Skeletal muscle cell (primary cell): ENCODE measurements at regions not wholly inside any gene's neighbourhood (a gene's known extent, or its start where the extent isn't known, plus 50 kb on each side); places are given as distances from the start of the nearest gene placed in this dataset.
"Not testable (repeated sequence)": the region's sequence is repeated elsewhere in the genome, so short reads cannot be mapped to it uniquely, and the experiment has no call there.

Experiments
- DNase-seq: peaks from one replicate; pipeline ENCODE4 v3.0.0-alpha.2; 2010; ENCODE audit warnings: low read depth
- H3K4me3 ChIP-seq: 2 replicates; pipeline ENCODE4 v1.5.1; 2011; ENCODE audit warnings: low read depth, mild to moderate bottlenecking, control low read depth, low read length, moderate library complexity

DNA sequence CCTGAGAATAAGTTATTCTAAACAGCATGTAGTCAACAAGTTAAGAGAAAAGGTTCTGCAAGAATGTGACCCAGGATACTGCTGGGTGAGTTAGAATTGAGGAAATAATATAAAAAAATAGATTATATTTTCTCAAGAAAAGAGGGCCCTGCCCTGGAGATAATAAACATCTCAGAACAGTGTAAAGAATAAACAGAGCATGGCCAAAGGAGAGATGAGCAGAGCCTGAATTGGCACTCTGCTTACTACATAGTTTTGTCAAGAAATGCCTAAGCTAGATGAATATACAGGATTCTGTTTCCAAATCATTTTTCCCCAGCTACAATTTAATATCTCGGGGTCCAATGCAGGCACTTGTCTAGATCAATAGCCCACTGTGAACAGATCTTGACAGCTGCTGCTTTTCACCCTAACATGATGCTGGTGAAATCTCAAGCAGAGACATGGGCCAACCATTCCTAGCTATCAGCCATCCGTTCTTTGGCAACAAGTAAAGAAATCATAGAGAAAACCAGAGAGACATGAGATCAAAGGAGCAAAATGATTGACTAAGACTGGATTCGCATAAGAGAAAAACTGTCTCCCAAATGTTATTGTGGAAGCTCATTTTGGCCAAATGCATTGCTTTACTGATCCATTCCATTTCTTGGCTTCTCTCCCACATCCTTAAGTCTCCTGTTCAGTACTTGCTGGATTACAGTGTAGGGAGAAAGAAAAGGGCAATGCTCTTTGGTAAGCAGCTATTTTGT is 173.2 kb downstream of the PRELID2 start:
- no peak for DNase-seq
- no peak overlapping the region for H3K4me3 ChIP-seq

DNA sequence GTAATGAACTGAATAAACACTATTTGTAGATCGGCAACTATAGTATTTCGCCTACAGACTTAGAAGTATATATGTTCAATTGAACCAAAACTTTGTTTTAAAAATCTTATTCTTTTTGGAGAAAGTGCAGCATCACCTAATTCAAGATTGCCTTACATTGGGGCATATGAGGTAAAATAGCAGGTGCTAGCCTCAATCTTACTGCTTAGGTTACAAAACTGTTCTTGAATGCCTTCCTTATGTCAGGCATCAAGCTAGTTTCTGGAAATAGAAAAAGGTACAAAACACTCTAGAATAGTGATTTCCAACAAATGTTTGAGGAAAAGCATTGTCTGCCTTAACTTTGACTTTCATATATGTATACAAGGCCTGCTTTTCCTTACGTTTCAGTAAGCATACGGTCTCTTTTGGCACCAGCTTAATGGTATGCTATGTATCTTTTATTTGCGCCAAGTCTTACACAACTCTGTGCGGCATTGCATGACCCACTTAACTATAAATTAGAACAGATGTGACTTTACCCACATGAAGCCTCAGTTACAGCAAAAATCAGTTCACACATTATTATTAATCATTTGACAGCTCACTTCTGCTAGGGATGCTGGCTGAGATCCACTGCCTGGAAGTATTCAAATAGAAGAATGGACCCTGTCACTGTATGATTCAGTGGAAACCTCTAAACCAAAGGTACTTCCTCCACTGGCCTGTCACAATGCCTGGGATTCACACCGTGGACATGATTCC is 174.1 kb downstream of the PRELID2 start:
- no peak overlapping the region for H3K4me3 ChIP-seq
- peak; percentile 43 for DNase-seq

DNA sequence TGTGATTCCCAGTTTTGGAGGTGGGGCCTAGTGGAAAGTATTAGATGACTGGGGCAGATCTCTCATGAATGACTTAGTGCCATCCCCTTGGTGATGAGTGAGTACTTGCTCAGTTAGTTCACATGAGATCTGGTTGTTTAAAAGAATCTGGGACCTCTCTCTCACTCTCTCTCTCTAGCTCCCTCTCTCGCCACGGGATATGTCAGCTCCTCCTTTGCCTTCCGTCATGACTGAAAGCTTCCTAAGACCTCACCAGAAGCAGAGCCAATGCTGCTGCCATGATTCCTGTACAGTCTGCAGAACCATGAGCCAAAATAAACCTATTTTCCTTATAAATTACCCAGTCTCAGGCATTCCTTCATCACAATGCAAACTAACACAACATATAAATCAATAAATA is 176.7 kb downstream of the PRELID2 start:
- H3K4me3 ChIP-seq = no peak overlapping the region
- no peak for DNase-seq

DNA sequence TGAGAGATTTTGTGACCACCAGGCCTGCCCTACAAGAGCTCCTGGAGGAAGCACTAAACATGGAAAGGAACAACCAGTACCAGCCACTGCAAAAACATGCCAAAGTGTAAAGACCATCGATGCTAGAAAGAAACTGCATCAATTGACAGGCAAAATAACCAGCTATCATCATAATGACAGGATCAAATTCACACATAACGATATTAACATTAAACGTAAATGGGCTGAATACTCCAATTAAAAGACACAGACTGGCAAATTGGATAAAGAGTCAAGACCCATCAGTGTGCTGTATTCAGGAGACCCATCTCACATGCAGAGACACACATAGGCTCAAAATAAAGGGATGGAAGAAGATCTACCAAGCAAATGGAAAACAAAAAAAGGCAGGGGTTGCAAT is 182.4 kb downstream of the PRELID2 start:
- H3K4me3 ChIP-seq, DNase-seq: not testable (repeated sequence)

DNA sequence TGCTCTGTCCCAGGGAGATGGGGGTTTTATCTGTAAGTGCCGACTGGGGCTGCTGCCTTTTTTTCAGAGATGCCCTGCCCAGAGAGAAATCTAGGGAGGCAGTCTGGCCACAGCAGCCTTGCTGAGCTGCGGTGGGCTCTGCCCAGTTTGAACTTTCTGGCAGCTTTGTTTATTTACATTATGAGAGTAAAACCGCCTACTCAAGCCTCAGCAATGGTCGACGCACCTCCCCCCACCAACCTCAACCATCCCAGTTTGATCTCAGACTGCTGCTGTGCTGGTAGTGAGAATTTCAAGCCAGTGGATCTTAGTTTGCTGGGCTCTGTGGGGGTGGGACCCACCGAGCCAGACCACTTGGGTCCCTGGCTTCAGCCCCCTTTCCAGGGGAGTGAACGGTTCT is 188.0 kb downstream of the PRELID2 start:
- H3K4me3 ChIP-seq, DNase-seq: not testable (repeated sequence)

DNA sequence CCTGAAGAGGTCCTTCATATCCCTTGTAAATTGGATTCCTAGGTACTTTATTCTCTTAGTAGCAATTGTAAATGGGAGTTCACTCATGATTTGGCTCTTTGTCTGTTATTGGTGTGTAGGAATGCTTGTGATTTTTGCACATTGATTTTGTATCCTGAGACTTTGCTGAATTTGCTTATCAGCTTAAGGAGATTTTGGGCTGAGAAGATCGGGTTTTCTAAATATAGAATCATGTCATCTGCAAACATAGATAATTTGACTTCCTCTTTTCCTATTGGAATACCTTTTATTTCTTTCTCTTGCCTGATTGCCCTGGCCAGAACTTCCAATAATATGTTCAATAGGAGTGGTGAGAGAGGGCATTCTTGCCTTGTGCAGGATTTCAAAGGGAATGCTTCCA is 191.9 kb downstream of the PRELID2 start:
- DNase-seq, H3K4me3 ChIP-seq: not testable (repeated sequence)

DNA sequence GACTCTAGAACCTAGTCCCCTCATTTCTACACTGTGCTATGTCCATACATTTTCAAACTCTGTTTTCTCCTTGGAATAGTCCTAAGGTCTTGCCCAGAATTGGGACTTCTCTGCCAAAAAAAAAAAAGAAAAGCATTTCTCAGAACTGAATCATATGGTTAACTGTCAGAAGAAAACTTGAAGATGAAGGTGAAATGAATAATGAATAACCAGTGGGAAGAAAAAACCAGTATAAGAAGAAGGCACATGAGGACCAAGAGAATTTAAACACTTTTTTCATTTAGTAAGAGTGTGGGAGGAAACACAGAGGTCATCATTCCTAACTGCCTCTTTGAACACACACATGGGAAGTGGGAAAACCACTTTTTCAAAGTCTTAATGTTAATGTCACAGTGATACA is 197.7 kb downstream of the PRELID2 start:
- no peak overlapping the region for H3K4me3 ChIP-seq
- no peak for DNase-seq

DNA sequence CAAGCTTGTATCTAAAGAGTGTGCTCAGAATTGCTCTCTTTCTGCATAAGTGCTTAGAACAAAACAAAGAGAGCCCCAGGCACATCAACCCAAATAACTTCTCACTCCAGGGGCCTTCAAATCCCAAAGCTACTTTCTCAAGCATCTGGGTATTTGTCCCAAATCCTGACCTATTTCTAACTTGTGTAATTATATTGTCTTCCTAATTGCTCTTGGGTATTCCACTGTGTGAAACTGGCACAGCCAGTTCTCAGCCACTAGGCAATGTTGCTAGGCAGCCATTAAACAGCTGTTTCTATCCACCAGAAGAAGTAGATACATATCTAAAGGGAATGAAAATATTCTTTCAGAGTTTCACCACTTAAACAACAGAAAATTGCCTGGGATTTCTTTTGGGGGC is 198.8 kb downstream of the PRELID2 start:
- no peak for DNase-seq
- no peak overlapping the region for H3K4me3 ChIP-seq

DNA sequence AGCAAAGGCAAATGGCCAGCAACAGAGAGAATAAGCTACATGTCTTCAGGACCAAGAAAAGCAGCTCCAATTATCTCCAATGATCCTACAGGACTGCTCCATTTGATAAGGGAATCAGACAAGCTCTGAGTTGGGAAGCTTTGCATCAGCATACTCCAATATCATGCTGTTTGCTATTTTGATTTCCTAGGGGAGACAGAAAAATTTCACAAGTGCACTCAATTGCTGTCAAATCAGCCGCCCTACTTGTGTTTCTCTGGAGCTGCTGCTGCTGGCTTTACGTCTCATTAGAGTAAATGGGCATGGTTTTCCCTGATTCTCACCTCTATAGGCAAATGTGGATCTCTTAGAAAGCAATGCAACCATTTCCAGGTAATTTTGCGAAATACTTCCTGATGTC is 201.7 kb downstream of the PRELID2 start:
- no peak overlapping the region for H3K4me3 ChIP-seq
- no peak for DNase-seq

DNA sequence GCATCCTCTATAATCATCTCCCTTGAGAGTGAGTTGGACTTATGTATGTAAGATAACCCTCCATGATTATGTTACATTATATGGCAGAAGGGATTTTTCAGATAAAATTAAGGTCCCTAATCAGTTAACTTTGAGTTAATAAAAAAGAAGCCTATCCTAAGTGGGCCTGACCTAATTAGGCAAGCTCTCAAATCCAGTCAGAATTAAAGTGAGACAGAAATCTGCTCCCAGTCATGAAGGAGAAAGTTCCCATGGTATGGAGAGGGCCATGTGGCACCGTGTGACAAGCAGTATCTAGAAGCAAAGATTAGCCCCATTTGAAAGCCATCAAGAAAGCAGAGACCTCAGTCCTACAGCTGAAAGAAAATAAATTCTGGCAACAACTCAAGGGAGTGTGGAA is 202.4 kb downstream of the PRELID2 start:
- DNase-seq = no peak
- H3K4me3 ChIP-seq = no peak overlapping the region

DNA sequence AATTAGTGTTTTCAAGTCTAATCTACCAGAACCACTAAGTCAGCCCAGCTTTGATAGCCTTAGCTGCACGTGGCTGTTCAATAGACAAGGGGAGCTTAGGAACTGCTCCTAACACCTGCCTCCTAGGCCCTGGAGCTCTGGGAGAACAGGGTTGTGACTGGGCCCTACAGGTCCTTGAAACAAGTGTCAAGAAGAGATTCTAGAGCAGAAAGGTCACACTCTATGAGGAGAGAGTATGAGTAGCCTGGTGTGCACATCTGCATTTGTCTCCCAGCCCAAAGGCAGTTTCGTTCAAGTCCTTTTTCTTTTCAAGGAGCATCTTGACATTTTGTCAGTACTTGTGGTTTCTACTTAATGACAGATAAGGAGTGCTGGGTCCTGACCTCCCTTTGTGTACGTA is 206.1 kb downstream of the PRELID2 start:
- DNase-seq = no peak
- H3K4me3 ChIP-seq = no peak overlapping the region

DNA sequence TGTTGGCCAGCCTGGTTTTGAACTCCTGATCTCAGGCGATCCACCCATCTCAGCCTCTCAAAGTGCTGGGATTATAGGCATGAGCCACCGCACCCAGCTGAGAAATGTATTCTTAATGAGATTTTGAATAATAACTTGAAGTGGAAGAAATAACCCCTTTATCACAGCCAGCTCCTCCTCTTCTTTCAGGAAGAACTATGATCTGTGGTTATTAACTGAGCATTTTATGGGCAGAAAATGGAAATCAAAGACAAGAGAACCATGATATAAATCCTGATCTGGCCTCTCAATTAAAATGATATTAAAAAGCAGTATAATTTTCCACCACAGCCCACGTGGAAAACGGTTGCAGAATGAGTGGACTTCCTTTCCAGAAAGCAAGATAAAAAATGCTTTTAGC is 206.6 kb downstream of the PRELID2 start:
- DNase-seq = no peak
- H3K4me3 ChIP-seq = no peak overlapping the region

DNA sequence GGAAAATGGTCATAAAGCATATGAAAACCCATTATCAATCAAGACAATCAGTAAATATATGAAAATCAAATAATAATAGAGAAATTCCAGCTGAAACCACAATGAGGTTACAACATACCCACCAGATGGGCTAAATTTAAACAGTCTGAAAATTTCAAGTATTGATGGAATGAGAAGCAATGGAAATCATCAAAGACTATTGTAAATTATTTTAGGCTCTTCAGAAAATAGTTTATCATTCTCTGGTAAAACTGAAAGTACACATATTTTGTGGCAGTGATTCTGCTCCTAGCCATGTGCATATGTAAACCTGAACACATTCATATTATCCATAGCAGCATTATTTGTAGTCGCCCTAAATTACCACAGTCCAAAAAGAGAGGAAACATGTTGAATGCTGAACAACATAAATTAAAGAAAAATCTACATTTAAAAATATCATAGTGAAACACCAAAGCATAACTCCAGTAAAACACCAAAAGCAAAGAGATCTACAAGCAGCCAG is 215.3 kb downstream of the PRELID2 start:
- no peak for DNase-seq

DNA sequence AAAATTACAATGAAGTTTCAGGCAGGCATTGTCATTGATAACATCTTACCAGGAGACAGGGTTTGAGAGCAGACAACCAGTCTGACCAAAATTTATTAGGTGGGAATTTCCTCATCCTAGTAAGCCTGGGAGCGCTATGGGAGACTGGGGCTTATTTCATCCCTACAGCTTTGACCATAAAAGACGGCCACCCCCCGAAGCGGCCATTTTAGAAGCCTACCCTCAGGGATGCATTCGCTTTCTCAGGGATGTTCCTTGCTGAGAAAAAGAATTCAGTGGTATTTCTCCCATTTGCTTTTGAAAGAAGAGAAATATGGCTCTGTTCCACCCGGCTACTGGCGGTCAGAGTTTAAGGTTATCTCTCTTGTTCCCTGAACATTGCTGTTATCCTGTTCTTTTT is 218.4 kb downstream of the PRELID2 start:
- not testable (repeated sequence) for DNase-seq, H3K4me3 ChIP-seq

More for the DNA sequence above, 215.3 kb downstream of the PRELID2 start:
- H3K4me3 ChIP-seq = no peak overlapping the region

DNA sequence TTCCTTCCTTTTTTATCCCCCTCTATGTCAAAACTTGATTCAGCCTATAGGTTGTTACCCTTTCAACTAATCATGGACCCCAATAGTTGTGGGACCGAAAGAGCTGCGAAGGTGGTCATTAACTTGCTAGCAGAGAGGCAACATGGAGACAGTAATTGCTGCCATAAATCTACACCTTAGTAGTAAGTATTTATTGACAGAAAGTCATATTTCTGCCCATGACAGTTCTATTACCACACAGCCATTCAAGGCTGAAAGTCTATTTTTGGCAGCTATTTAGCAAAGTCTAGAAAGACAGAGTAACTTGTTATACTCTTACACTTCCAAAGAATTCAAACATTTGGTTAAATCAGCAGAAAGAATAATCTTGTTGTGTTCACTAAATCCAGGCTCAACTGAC is 236.2 kb downstream of the PRELID2 start:
- no peak overlapping the region for H3K4me3 ChIP-seq
- DNase-seq = no peak

DNA sequence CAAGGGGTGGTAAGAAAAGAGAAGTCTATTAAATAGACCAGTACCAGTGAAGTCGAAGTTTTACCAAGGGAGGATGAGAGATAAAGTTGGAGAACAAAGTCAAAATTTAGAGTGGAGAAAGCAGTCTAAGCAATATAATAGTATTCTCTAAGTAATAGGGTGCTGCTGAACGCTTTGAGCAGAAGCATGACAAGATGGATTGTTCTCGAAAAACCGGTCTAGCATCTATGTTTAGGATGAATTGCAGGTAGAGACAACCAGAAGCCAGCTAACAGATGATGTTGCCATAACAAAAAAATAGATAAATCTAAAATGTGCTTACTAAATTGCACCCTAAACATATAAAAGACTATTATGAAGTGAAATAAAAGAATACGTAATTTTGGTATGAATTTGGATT is 237.0 kb downstream of the PRELID2 start:
- no peak for DNase-seq
- H3K4me3 ChIP-seq = no peak overlapping the region

DNA sequence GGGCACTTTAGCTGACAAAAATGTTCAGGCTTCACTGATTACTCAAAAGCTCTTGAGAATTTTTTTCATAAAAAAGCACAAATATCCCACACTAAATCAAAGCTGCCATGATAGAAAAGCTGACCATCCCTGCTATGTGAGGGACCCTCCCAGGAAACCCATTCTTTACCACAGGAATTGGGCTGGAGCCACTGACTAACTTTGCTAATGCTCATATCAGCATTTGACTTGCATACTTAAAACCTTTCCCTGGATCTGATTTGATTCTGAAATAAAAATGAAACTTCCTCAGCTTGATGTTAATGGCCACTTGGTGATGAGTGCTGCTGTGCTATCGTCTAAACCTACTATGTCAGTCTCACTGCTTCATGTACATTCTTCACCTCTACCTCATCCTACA is 243.6 kb downstream of the PRELID2 start:
- no peak for DNase-seq
- H3K4me3 ChIP-seq = no peak overlapping the region

DNA sequence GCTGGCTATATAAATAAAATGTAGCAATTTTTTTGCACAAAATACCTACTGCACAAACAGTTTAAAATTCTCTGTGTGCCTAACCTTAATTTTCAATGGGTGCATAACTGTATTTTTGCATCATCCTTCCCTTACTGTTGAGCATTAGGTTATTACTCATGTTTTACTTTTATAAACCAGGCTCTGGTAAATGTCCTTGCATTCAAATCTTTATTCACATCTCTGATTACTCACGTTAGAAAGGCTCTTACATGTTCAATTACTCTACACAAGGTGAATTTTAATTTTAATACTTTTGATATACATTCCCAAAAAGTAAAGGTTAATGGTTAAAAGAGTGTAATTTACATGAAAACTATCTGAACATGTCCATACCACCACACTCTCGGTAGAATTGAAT is 246.1 kb downstream of the PRELID2 start:
- no peak for DNase-seq
- H3K4me3 ChIP-seq = no peak overlapping the region

DNA sequence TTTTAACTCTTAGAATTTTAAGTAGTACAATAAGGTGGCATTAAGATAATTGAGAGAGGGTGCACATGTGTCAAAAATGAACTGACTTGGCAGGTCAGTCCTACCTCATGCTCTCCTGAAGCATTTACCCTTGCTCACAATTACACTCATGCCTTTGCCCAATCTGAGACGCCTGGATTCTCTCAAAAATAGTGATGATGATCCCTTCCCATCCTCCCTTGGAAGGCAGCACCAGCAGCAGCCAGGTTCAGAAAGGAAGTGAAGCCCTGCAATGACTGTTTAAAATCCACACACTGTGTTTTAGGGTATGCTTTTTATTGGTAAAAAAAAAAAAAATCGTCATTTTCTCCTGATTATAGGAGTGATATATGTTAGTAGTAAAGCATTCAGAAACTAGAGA is 246.6 kb downstream of the PRELID2 start:
- no peak overlapping the region for H3K4me3 ChIP-seq
- DNase-seq = no peak

DNA sequence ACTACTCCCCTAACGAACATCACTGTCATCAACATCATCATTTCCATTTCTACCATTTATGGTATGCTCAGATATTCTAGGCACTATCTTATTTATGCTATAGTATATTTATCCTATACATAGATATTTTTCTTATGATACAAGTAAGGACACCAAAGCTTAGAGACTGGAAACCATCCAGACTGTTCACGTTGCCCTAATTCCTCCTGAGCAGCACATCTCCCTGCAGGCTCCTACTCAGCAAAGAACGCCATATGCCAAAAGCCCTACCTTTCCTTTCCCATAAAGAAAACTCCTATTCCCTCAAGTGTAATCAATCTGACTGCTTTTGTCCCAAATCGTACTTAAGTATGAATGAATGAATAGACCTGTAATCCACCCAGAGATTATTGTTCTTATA is 247.0 kb downstream of the PRELID2 start:
- DNase-seq = no peak
- no peak overlapping the region for H3K4me3 ChIP-seq

DNA sequence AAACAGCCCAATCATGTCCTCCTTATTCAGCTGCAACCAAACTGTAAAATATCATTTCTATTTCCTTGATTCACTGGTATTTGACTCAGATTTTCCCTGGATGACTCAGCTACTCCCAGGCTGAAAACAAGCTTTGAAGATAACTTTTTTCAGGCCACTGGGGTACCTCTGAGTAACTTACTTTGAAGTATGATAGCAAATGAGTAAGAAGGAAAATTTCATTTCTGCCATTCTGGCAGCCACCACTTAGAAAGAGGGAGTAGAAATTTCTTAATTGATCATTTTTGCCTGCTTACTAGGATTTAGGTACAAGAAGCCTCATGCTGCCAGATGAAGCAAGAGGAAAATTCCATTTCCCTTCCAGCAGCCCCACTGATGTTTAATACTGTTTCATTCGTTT is 247.4 kb downstream of the PRELID2 start:
- no peak overlapping the region for H3K4me3 ChIP-seq
- DNase-seq = peak; percentile 63
